HFF-Myc (cell line): ENCODE measurements at regions not wholly inside any gene's neighbourhood (a gene's known extent, or its start where the extent isn't known, plus 50 kb on each side); places are given as distances from the start of the nearest gene placed in this dataset.

Experiments used
- DNase-seq: peaks from one replicate; pipeline ENCODE4 v3.0.0-alpha.2; 2011; ENCODE audit warnings: low read depth; ENCODE audit errors: extremely low read depth
- H3K4me3 ChIP-seq: replicated peaks from 2 replicates; pipeline ENCODE4 v1.5.1; 2011; ENCODE audit warnings: low read depth, mild to moderate bottlenecking, control low read depth, low read length
- TF ChIP-seq, protein P1 (sequence below): IDR thresholded peaks from 2 replicates; pipeline ENCODE4 v1.5.1; 2012; ENCODE audit warnings: mild to moderate bottlenecking, low read depth, low read length, control low read depth; ENCODE audit errors: missing control alignments

DNA sequence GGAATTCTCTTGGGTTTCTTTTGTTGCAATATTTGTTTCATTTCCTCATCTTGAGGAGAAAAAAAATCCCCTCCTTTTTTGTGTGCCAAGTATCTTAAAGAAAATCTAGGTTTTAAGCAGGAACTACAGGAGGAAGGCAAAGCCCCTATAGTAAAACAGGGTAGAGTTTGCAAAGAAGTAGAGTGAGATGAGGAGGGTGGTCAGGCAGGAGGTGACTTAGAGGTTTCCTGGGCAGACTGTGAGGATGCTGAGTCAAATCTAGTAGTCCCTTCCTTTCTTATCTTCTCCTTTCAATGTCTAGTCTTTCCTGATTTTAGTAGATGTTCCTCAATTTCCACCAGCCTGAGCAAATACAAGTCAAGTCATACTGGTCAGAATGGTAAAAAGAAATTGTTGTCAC, 222.5 kb downstream of the PMAIP1 start:
- TF ChIP-seq, protein P1, sequence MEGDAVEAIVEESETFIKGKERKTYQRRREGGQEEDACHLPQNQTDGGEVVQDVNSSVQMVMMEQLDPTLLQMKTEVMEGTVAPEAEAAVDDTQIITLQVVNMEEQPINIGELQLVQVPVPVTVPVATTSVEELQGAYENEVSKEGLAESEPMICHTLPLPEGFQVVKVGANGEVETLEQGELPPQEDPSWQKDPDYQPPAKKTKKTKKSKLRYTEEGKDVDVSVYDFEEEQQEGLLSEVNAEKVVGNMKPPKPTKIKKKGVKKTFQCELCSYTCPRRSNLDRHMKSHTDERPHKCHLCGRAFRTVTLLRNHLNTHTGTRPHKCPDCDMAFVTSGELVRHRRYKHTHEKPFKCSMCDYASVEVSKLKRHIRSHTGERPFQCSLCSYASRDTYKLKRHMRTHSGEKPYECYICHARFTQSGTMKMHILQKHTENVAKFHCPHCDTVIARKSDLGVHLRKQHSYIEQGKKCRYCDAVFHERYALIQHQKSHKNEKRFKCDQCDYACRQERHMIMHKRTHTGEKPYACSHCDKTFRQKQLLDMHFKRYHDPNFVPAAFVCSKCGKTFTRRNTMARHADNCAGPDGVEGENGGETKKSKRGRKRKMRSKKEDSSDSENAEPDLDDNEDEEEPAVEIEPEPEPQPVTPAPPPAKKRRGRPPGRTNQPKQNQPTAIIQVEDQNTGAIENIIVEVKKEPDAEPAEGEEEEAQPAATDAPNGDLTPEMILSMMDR, result no peak
- H3K4me3 ChIP-seq, result no peak overlapping the region
- no peak for DNase-seq

DNA sequence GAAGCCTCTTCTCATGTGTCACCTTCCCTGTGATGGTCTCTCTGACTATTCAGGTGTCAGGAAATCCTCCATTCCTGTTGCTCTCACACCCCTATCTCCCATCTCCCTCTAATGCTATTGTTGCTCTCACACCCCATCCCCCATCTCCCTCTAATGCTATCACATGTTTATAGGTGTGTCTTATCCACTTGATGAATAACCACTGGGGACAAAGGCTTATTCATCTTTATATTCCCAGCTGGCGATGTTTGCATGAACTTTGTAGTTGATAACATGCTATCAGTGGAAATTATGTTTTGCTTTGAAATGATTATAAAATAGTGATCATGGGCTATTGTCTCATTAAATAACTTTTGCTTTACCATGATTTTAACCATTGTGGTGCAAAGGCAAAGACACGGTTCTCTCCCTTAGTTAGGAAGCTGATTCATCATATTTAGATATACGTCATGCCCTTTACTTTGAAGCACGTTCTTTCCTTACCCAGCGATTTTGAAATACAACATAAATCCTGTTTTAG, 220.5 kb downstream of the PMAIP1 start:
- no peak for DNase-seq
- no peak overlapping the region for H3K4me3 ChIP-seq
- TF ChIP-seq, protein P1, result no peak

DNA sequence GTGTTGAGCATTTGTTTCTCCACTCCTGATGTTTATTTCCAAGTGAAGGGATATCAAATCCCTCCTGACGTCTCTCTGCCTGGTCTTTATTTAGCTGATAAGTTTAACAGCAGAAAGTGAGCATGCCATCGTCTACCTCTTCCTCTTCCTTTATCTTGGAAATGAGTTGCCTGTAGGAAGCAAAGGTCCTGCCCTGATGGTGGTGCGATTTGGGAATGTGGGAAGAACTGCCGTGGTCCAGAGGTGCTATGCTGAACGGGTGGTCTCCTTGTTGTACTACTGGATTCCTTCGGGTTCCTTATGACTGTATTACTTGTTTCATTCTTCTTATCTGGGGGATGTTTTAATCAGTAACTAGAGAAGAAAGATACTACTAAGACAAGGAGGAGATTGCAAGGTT, 217.5 kb downstream of the PMAIP1 start:
- H3K4me3 ChIP-seq, result no peak overlapping the region
- no peak for DNase-seq
- TF ChIP-seq, protein P1, result no peak

DNA sequence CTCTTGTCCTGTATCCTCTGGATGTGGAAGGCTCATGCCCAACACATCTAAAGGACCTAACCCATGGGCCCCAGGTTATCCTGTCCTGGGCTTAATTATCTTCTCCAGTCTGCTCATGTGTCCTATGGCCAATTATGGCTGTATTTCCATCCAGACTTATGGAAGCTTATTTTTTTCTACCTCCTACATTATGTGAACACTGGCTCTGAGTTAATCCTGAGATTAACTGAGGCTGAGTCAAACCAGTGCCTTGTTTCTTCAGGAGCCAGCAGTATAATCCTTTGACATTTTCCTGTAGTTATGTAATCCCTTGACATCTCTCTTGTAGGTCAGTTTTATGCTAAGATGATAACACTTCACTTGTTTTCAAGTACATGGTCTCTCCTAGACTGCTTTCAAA, 213.6 kb downstream of the PMAIP1 start:
- TF ChIP-seq, protein P1, result no peak

DNA sequence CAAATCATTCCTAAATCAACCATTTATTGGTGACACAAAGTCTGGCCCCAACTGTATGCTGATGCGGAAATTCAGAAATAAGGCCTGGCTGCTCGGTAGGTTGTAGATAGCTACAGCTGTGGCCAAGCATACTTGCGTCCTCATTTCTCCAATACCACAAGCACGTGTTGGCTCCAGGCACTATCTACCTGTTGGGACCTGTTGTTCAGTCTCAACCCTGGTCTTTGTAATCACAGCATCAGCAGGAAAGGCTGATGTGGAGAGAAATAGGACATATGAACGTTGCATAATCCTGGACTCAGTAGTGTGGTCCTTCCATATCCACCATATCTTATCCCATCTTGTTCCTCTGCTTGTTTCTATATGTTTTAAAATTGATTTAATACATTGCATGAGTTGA, 212.6 kb downstream of the PMAIP1 start:
- DNase-seq, result no peak
- TF ChIP-seq, protein P1, result no peak

More for the DNA sequence above, 213.6 kb downstream of the PMAIP1 start:
- DNase-seq, result no peak
- no peak overlapping the region for H3K4me3 ChIP-seq

DNA sequence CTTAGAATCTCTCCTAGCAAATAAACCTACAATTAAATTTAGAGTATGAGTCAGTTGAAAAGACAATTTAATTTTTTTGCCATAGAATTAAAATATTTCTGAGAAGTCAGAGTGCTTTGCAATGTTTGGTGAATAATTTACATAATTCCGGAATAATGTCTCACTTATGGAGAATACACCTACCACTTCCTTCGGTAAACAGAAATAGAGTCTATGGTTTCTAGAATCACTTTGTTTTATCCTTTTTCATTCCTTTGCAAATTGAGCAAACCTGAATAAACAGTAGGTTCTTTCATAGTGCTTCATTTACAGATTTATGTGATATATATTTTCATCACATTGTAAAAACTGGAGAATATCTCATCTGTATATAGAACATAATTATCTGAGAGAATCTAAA, 211.7 kb downstream of the PMAIP1 start:
- TF ChIP-seq, protein P1, result no peak
- no peak for DNase-seq
- H3K4me3 ChIP-seq, result no peak overlapping the region

More for the DNA sequence above, 212.6 kb downstream of the PMAIP1 start:
- no peak overlapping the region for H3K4me3 ChIP-seq

DNA sequence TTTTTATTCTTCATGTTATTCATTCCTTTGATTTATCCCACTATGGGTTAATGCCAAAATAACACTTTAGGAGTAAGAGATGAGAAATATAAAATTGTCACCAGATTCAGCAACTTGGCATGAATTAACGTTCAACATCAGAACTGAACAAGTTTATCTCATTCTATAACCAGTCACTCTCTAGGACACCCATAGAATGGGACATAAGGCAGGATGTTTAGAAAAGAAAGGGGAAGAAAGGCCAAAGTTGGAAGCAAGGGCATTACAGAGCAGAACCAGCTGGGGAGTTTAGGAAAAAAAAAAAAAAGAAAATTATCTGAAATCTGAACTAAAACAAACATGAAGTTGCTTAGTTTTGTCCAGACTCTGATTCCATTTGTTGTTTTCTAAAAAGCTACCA, 211.0 kb downstream of the PMAIP1 start:
- TF ChIP-seq, protein P1, result no peak
- no peak overlapping the region for H3K4me3 ChIP-seq
- no peak for DNase-seq
